ENCODE measurements at regions not wholly inside any gene's neighbourhood (a gene's known extent, or its start where the extent isn't known, plus 50 kb on each side); places are given as distances from the start of the nearest gene placed in this dataset.

GRCh38 chr11:70486731-70487130, 88.4 kb downstream of the CTTN start:
- DNase-seq: no peak

- no peak for DNase-seq
Observed at GRCh38 chr11:70487160-70487559, 88.8 kb downstream of the CTTN start.

GRCh38 chr11:70487756-70488155, 89.4 kb downstream of the CTTN start:
- DNase-seq: no peak

GRCh38 chr11:70488171-70488703, 89.9 kb downstream of the CTTN start:
- DNase-seq: no peak

- DNase-seq: no peak
Observed at GRCh38 chr11:70489276-70489675, 90.9 kb downstream of the CTTN start.

GRCh38 chr11:70490208-70490607, 91.9 kb downstream of the CTTN start:
- no peak for DNase-seq

- no peak for DNase-seq
Observed at GRCh38 chr11:70490723-70491558, 92.6 kb downstream of the CTTN start.

- no peak for DNase-seq
Observed at GRCh38 chr11:70491696-70492472, 93.6 kb downstream of the CTTN start.

GRCh38 chr11:70493089-70493474, 94.8 kb downstream of the CTTN start:
- no peak for DNase-seq

GRCh38 chr11:70493891-70494290, 95.6 kb downstream of the CTTN start:
- DNase-seq: no peak

- no peak for DNase-seq
Observed at GRCh38 chr11:70494559-70495350, 96.4 kb downstream of the CTTN start.

GRCh38 chr11:70495351-70496310, 97.3 kb downstream of the CTTN start:
- DNase-seq: no peak

- no peak for DNase-seq
Observed at GRCh38 chr11:70496591-70497535, 98.5 kb downstream of the CTTN start.

- no peak for DNase-seq
Observed at GRCh38 chr11:70497536-70498075, 99.3 kb downstream of the CTTN start.

GRCh38 chr11:70498171-70498571, 99.8 kb downstream of the CTTN start:
- no peak for DNase-seq

- DNase-seq: no peak
Observed at GRCh38 chr11:70498976-70499801, 100.9 kb downstream of the CTTN start.

GRCh38 chr11:70500076-70500847, 101.9 kb downstream of the CTTN start:
- DNase-seq: no peak

- no peak for DNase-seq
Observed at GRCh38 chr11:70501051-70501901, 102.9 kb downstream of the CTTN start.

Measured in stimulated activated CD4-positive, alpha-beta T cell treated with anti-CD3 and anti-CD28 coated beads, Interleukin-12 subunit alpha, Interleukin-12 subunit beta, amount 100 ng/mL, for 4 hours (primary cell).